ENCODE measurements at regions not wholly inside any gene's neighbourhood (a gene's known extent, or its start where the extent isn't known, plus 50 kb on each side); places are given as distances from the start of the nearest gene placed in this dataset.

GRCh38 chr10:108771106-108771505, 1152.2 kb downstream of the XPNPEP1 start:
- CTCF ChIA-PET (ENCODE audit: partially characterized antibody): no interaction called here
- no peak for DNase-seq
- Histone ChIP-seq H3K4me3 (ENCODE audit: low read length in 2 of 2) (no peak overlapping the region), H3K27ac (ENCODE audit: low read depth, low read length) (no peak overlapping the region), H3K27me3 (ENCODE audit: insufficient read depth, low read length) (no peaks in the 10 kb centered on the region), H3K9me3 (ENCODE audit: control insufficient read depth in 1 of 2, low read length in 2 of 2) (no peaks in the 10 kb centered on the region), H3K4me1 (ENCODE audit: insufficient read depth, low read length) (no peaks in the 10 kb centered on the region), H3K36me3 (ENCODE audit: insufficient read depth, low read length) (no peaks in the 10 kb centered on the region)
- no peak overlapping the region for H3K4me3 Mint-ChIP-seq
- H3K27me3 Mint-ChIP-seq: no peaks in the 10 kb centered on the region
- H3K4me1 Mint-ChIP-seq: no peaks in the 10 kb centered on the region
- no peaks in the 10 kb centered on the region for H3K36me3 Mint-ChIP-seq
- POLR2A ChIA-PET (ENCODE audit: partially characterized antibody): no interaction called here
- peaks cover 0 to 4% (median 0%) of the 10 kb centered on the region in 8 donors for H3K9me3 Mint-ChIP-seq
- intact Hi-C loops (cut with micrococcal nuclease): no loop called here
- no peak overlapping the region for H3K27ac Mint-ChIP-seq

- H3K4me3 ChIP-seq (ENCODE audit: low read length in 2 of 2): no peak overlapping the region
- no peaks in the 10 kb centered on the region for H3K9me3 ChIP-seq (ENCODE audit: control insufficient read depth in 1 of 2, low read length in 2 of 2)
- intact Hi-C loops (cut with micrococcal nuclease): no loop called here
- ChIA-PET POLR2A (ENCODE audit: partially characterized antibody) (no interaction called here), CTCF (ENCODE audit: partially characterized antibody) (no interaction called here)
- DNase-seq: no peak
- Mint-ChIP-seq H3K4me1 (no peaks in the 10 kb centered on the region), H3K27ac (no peak overlapping the region), H3K4me3 (no peak overlapping the region), H3K27me3 (no peaks in the 10 kb centered on the region), H3K36me3 (no peaks in the 10 kb centered on the region), H3K9me3 (peaks cover 0 to 7% (median 3%) of the 10 kb centered on the region in 8 donors)
- H3K27me3 ChIP-seq (ENCODE audit: insufficient read depth, low read length): no peaks in the 10 kb centered on the region
- no peak overlapping the region for H3K27ac ChIP-seq (ENCODE audit: low read depth, low read length)
- H3K4me1 ChIP-seq (ENCODE audit: insufficient read depth, low read length): no peaks in the 10 kb centered on the region
- no peaks in the 10 kb centered on the region for H3K36me3 ChIP-seq (ENCODE audit: insufficient read depth, low read length)
Observed at GRCh38 chr10:108765794-108766193, 1157.5 kb downstream of the XPNPEP1 start.

GRCh38 chr10:108757946-108758345, 1165.4 kb downstream of the XPNPEP1 start:
- no peak overlapping the region for H3K27ac ChIP-seq (ENCODE audit: low read depth, low read length)
- Mint-ChIP-seq H3K4me1 (no peaks in the 10 kb centered on the region), H3K27ac (no peak overlapping the region), H3K9me3 (peaks cover 0 to 18% (median 7%) of the 10 kb centered on the region in 8 donors), H3K27me3 (no peaks in the 10 kb centered on the region), H3K36me3 (no peaks in the 10 kb centered on the region), H3K4me3 (no peak overlapping the region)
- H3K36me3 ChIP-seq (ENCODE audit: insufficient read depth, low read length): no peaks in the 10 kb centered on the region
- no peaks in the 10 kb centered on the region for H3K4me1 ChIP-seq (ENCODE audit: insufficient read depth, low read length)
- CTCF ChIA-PET (ENCODE audit: partially characterized antibody): no interaction called here
- POLR2A ChIA-PET (ENCODE audit: partially characterized antibody): no interaction called here
- no peaks in the 10 kb centered on the region for H3K9me3 ChIP-seq (ENCODE audit: control insufficient read depth in 1 of 2, low read length in 2 of 2)
- intact Hi-C loops (cut with micrococcal nuclease): no loop called here
- no peak for DNase-seq
- H3K4me3 ChIP-seq (ENCODE audit: low read length in 2 of 2): no peak overlapping the region
- H3K27me3 ChIP-seq (ENCODE audit: insufficient read depth, low read length): no peaks in the 10 kb centered on the region

GRCh38 chr10:108755646-108756045, 1167.7 kb downstream of the XPNPEP1 start:
- H3K36me3 ChIP-seq (ENCODE audit: insufficient read depth, low read length): no peaks in the 10 kb centered on the region
- no peaks in the 10 kb centered on the region for H3K27me3 Mint-ChIP-seq
- POLR2A ChIA-PET (ENCODE audit: partially characterized antibody): no interaction called here
- H3K9me3 ChIP-seq (ENCODE audit: control insufficient read depth in 1 of 2, low read length in 2 of 2): no peaks in the 10 kb centered on the region
- H3K9me3 Mint-ChIP-seq: peaks cover 0 to 16% (median 7%) of the 10 kb centered on the region in 8 donors
- H3K4me1 ChIP-seq (ENCODE audit: insufficient read depth, low read length): no peaks in the 10 kb centered on the region
- no peak overlapping the region for H3K27ac ChIP-seq (ENCODE audit: low read depth, low read length)
- intact Hi-C loops (cut with micrococcal nuclease): no loop called here
- no peaks in the 10 kb centered on the region for H3K4me1 Mint-ChIP-seq
- DNase-seq: no peak
- CTCF ChIA-PET (ENCODE audit: partially characterized antibody): no interaction called here
- no peak overlapping the region for H3K4me3 ChIP-seq (ENCODE audit: low read length in 2 of 2)
- H3K27ac Mint-ChIP-seq: no peak overlapping the region
- H3K36me3 Mint-ChIP-seq: no peaks in the 10 kb centered on the region
- H3K27me3 ChIP-seq (ENCODE audit: insufficient read depth, low read length): no peaks in the 10 kb centered on the region
- H3K4me3 Mint-ChIP-seq: no peak overlapping the region

- Mint-ChIP-seq H3K9me3 (peaks cover 0 to 16% (median 7%) of the 10 kb centered on the region in 8 donors), H3K36me3 (no peaks in the 10 kb centered on the region), H3K27ac (no peak overlapping the region), H3K27me3 (no peaks in the 10 kb centered on the region), H3K4me3 (no peak overlapping the region), H3K4me1 (no peaks in the 10 kb centered on the region)
- DNase-seq: no peak
- POLR2A ChIA-PET (ENCODE audit: partially characterized antibody): no interaction called here
- Histone ChIP-seq H3K36me3 (ENCODE audit: insufficient read depth, low read length) (no peaks in the 10 kb centered on the region), H3K9me3 (ENCODE audit: control insufficient read depth in 1 of 2, low read length in 2 of 2) (no peaks in the 10 kb centered on the region), H3K27me3 (ENCODE audit: insufficient read depth, low read length) (no peaks in the 10 kb centered on the region), H3K27ac (ENCODE audit: low read depth, low read length) (no peak overlapping the region), H3K4me1 (ENCODE audit: insufficient read depth, low read length) (no peaks in the 10 kb centered on the region), H3K4me3 (ENCODE audit: low read length in 2 of 2) (no peak overlapping the region)
- CTCF ChIA-PET (ENCODE audit: partially characterized antibody): no interaction called here
- intact Hi-C loops (cut with micrococcal nuclease): no loop called here
Observed at GRCh38 chr10:108753326-108753725, 1170.0 kb downstream of the XPNPEP1 start.

- H3K4me3 ChIP-seq (ENCODE audit: low read length in 2 of 2): no peak overlapping the region
- POLR2A ChIA-PET (ENCODE audit: partially characterized antibody): no interaction called here
- H3K27me3 Mint-ChIP-seq: no peaks in the 10 kb centered on the region
- H3K27me3 ChIP-seq (ENCODE audit: insufficient read depth, low read length): no peaks in the 10 kb centered on the region
- DNase-seq: no peak
- H3K4me3 Mint-ChIP-seq: no peak overlapping the region
- CTCF ChIA-PET (ENCODE audit: partially characterized antibody): no interaction called here
- H3K36me3 Mint-ChIP-seq: no peaks in the 10 kb centered on the region
- peaks cover 0 to 16% (median 9%) of the 10 kb centered on the region in 8 donors for H3K9me3 Mint-ChIP-seq
- no peaks in the 10 kb centered on the region for H3K9me3 ChIP-seq (ENCODE audit: control insufficient read depth in 1 of 2, low read length in 2 of 2)
- no peak overlapping the region for H3K27ac ChIP-seq (ENCODE audit: low read depth, low read length)
- H3K4me1 ChIP-seq (ENCODE audit: insufficient read depth, low read length): no peaks in the 10 kb centered on the region
- H3K36me3 ChIP-seq (ENCODE audit: insufficient read depth, low read length): no peaks in the 10 kb centered on the region
- intact Hi-C loops (cut with micrococcal nuclease): no loop called here
- no peaks in the 10 kb centered on the region for H3K4me1 Mint-ChIP-seq
- no peak overlapping the region for H3K27ac Mint-ChIP-seq
Observed at GRCh38 chr10:108749042-108749441, 1174.3 kb downstream of the XPNPEP1 start.

- H3K9me3 ChIP-seq (ENCODE audit: control insufficient read depth in 1 of 2, low read length in 2 of 2): no peaks in the 10 kb centered on the region
- intact Hi-C loops (cut with micrococcal nuclease): no loop called here
- Mint-ChIP-seq H3K4me1 (no peaks in the 10 kb centered on the region), H3K27ac (peak overlapping the region in 1 of 7 donors; percentile 43), H3K9me3 (peaks cover 5 to 25% (median 14%) of the 10 kb centered on the region in 8 donors), H3K36me3 (no peaks in the 10 kb centered on the region), H3K27me3 (no peaks in the 10 kb centered on the region), H3K4me3 (no peak overlapping the region)
- DNase-seq: no peak
- ChIA-PET CTCF (ENCODE audit: partially characterized antibody) (no interaction called here), POLR2A (ENCODE audit: partially characterized antibody) (no interaction called here)
- no peaks in the 10 kb centered on the region for H3K36me3 ChIP-seq (ENCODE audit: insufficient read depth, low read length)
- no peaks in the 10 kb centered on the region for H3K27me3 ChIP-seq (ENCODE audit: insufficient read depth, low read length)
- no peaks in the 10 kb centered on the region for H3K4me1 ChIP-seq (ENCODE audit: insufficient read depth, low read length)
- no peak overlapping the region for H3K27ac ChIP-seq (ENCODE audit: low read depth, low read length)
- no peak overlapping the region for H3K4me3 ChIP-seq (ENCODE audit: low read length in 2 of 2)
Observed at GRCh38 chr10:108736111-108736510, 1187.2 kb downstream of the XPNPEP1 start.

GRCh38 chr10:108735380-108735779, 1187.9 kb downstream of the XPNPEP1 start:
- CTCF ChIA-PET (ENCODE audit: partially characterized antibody): no interaction called here

More at GRCh38 chr10:108735380-108735779, 1187.9 kb downstream of the XPNPEP1 start:
- Histone ChIP-seq H3K4me1 (ENCODE audit: insufficient read depth, low read length) (no peaks in the 10 kb centered on the region), H3K9me3 (ENCODE audit: control insufficient read depth in 1 of 2, low read length in 2 of 2) (no peaks in the 10 kb centered on the region), H3K27me3 (ENCODE audit: insufficient read depth, low read length) (no peaks in the 10 kb centered on the region), H3K36me3 (ENCODE audit: insufficient read depth, low read length) (no peaks in the 10 kb centered on the region), H3K27ac (ENCODE audit: low read depth, low read length) (no peak overlapping the region), H3K4me3 (ENCODE audit: low read length in 2 of 2) (no peak overlapping the region)
- no peak overlapping the region for H3K4me3 Mint-ChIP-seq
- no peak overlapping the region for H3K27ac Mint-ChIP-seq
- intact Hi-C loops (cut with micrococcal nuclease): no loop called here
- no peaks in the 10 kb centered on the region for H3K4me1 Mint-ChIP-seq
- POLR2A ChIA-PET (ENCODE audit: partially characterized antibody): no interaction called here
- no peaks in the 10 kb centered on the region for H3K36me3 Mint-ChIP-seq
- H3K27me3 Mint-ChIP-seq: no peaks in the 10 kb centered on the region
- DNase-seq: no peak
- H3K9me3 Mint-ChIP-seq: peaks cover 5 to 25% (median 15%) of the 10 kb centered on the region in 8 donors
